ENCODE measurements at regions not wholly inside any gene's neighbourhood (a gene's known extent, or its start where the extent isn't known, plus 50 kb on each side); places are given as distances from the start of the nearest gene placed in this dataset.
"Not testable (repeated sequence)": the region's sequence is repeated elsewhere in the genome, so short reads cannot be mapped to it uniquely, and the experiment has no call there.

GRCh38 chr6:105546754-105547153 is 143.9 kb upstream of the PREP start:
- H3K27me3 Mint-ChIP-seq (ENCODE audit: low read depth), result peaks cover 16% of the 10 kb centered on the region
- no peaks in the 10 kb centered on the region for H3K36me3 Mint-ChIP-seq (ENCODE audit: low read depth)
- DNase-seq, result no peak
- ChIA-PET POLR2A (no interaction called here), CTCF (no interaction called here)
- H3K27ac Mint-ChIP-seq, result no peak overlapping the region
- ATAC-seq, result no peak
- H3K4me1 Mint-ChIP-seq (ENCODE audit: low read depth), result no peaks in the 10 kb centered on the region
- H3K9me3 Mint-ChIP-seq (ENCODE audit: insufficient read depth), result no peaks in the 10 kb centered on the region
- H3K4me3 Mint-ChIP-seq, result no peak overlapping the region

- no peak for DNase-seq
- Mint-ChIP-seq H3K27me3 (ENCODE audit: low read depth) (peaks cover 14% of the 10 kb centered on the region), H3K4me3 (no peak overlapping the region), H3K27ac (no peak overlapping the region), H3K4me1 (ENCODE audit: low read depth) (no peaks in the 10 kb centered on the region), H3K36me3 (ENCODE audit: low read depth) (no peaks in the 10 kb centered on the region), H3K9me3 (ENCODE audit: insufficient read depth) (no peaks in the 10 kb centered on the region)
- ATAC-seq, result no peak
- ChIA-PET CTCF (no interaction called here), POLR2A (no interaction called here)
These were observed 143.3 kb upstream of the PREP start for GRCh38 chr6:105545947-105546731.

DNA sequence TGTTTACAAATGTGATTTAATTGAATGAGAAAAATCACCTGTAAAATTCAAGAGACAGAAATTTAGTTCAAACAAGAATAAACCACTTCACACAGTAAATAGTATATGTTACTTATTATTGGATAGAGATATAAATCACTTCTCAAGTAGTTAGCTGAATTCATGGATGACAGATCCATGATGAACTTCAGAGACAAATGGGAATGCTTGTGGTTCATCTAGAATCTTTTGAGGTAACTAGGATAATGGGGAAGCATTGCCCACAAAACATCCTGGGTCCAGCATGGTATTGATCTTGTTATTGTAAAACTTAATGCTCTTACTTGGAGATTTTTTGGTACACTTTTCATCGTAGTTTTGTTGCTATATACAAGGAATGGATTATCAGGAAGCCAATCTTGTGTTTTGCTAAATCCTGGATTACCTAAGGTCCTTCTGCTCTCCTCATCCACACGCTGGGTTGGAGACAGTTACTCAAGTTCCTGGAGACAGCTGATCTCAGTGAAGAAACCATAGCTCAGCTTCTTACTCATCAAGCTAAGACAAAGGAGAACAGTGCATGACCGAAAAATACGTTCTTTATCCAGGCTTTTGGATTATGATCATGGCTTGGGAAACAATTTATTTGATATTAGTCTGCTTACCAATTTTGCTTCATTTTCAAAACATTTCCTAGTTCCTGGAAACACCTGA is 142.5 kb upstream of the PREP start:
- POLR2A ChIA-PET, result no interaction called here

GRCh38 chr6:105539911-105540310 is 137.0 kb upstream of the PREP start:
- H3K9me3 Mint-ChIP-seq (ENCODE audit: insufficient read depth), result no peaks in the 10 kb centered on the region
- no peak overlapping the region for H3K4me3 Mint-ChIP-seq
- no peaks in the 10 kb centered on the region for H3K4me1 Mint-ChIP-seq (ENCODE audit: low read depth)
- POLR2A ChIA-PET, result no interaction called here
- CTCF ChIA-PET, result interaction anchor here (0.6 to 1.3 kb wide), 2 partner anchors 15 to 29 kb away, joined by 3 read pairs; no protein-coding TSS in a partner anchor
- H3K27me3 Mint-ChIP-seq (ENCODE audit: low read depth), result peaks cover 13% of the 10 kb centered on the region
- DNase-seq (no peak), ATAC-seq (no peak)
- H3K36me3 Mint-ChIP-seq (ENCODE audit: low read depth), result no peaks in the 10 kb centered on the region
- H3K27ac Mint-ChIP-seq, result no peak overlapping the region

More for the DNA sequence above, 142.5 kb upstream of the PREP start:
- Mint-ChIP-seq H3K27me3 (ENCODE audit: low read depth) (peaks cover 14% of the 10 kb centered on the region), H3K4me3 (no peak overlapping the region), H3K9me3 (ENCODE audit: insufficient read depth) (no peaks in the 10 kb centered on the region), H3K4me1 (ENCODE audit: low read depth) (no peaks in the 10 kb centered on the region), H3K36me3 (ENCODE audit: low read depth) (no peaks in the 10 kb centered on the region), H3K27ac (no peak overlapping the region)
- no peak for ATAC-seq
- no peak for DNase-seq
- CTCF ChIA-PET, result no interaction called here

DNA sequence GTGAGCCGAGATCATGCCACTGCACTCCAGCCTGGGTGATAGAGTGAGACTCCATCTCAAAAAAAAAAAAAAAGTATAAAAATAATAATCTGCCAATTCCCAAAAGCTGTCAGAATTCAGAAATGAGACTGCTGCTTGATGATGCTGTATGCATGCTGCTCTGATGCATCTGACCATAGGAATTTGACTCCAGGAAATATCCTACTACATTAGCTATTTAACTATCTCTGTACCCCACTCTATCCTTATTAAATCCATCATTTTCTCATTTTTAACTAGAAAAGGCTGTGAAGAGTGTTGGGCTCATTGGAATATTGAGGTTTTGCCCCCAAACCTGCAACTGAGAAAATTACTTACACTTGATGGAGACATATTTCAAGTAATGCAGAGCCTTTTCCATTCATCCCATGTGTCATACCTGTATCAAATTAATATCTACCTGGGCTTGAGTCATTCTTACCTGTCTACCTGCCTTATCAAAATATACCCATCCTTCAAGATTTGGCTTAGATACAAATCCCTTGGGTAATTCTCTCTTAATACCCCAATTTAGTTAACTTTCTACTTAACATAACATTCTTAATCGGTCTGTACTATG is 135.2 kb upstream of the PREP start:
- H3K27me3 Mint-ChIP-seq (ENCODE audit: low read depth), result peaks cover 13% of the 10 kb centered on the region
- H3K36me3 Mint-ChIP-seq (ENCODE audit: low read depth), result no peaks in the 10 kb centered on the region
- ATAC-seq (no peak), DNase-seq (no peak)
- ChIA-PET POLR2A (no interaction called here), CTCF (no interaction called here)
- H3K9me3 Mint-ChIP-seq (ENCODE audit: insufficient read depth), result no peaks in the 10 kb centered on the region
- H3K4me1 Mint-ChIP-seq (ENCODE audit: low read depth), result no peaks in the 10 kb centered on the region
- no peak overlapping the region for H3K27ac Mint-ChIP-seq
- H3K4me3 Mint-ChIP-seq, result no peak overlapping the region

- ATAC-seq (no peak), DNase-seq (no peak)
- Mint-ChIP-seq H3K27me3 (ENCODE audit: low read depth) (peaks cover 21% of the 10 kb centered on the region), H3K27ac (no peak overlapping the region), H3K9me3 (ENCODE audit: insufficient read depth) (no peaks in the 10 kb centered on the region), H3K4me3 (no peak overlapping the region), H3K4me1 (ENCODE audit: low read depth) (no peaks in the 10 kb centered on the region), H3K36me3 (ENCODE audit: low read depth) (no peaks in the 10 kb centered on the region)
- ChIA-PET CTCF (no interaction called here), POLR2A (no interaction called here)
These were observed 134.1 kb upstream of the PREP start for GRCh38 chr6:105536961-105537360.

DNA sequence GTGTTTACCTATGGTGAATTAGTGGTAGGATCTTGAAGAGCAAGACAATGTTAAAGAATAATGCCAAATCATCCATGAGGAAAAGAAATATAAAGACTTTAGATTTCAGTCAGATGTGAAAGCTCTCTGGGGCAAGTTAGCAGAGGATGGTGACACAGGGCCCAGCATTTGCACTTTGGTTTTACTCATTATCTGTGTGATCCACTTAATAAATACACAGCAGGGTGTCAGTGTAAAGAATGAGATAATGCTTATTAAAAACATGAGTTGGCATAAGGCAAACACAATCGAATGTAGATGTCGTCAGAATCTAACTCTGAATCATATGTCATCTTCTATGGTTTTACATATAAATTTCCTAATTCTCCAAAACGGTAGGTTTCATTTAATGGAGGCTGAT is 130.4 kb upstream of the PREP start:
- no peak overlapping the region for H3K4me3 Mint-ChIP-seq

GRCh38 chr6:105526225-105526872 is 123.5 kb upstream of the PREP start:
- Mint-ChIP-seq H3K36me3 (ENCODE audit: low read depth) (no peaks in the 10 kb centered on the region), H3K9me3 (ENCODE audit: insufficient read depth) (no peaks in the 10 kb centered on the region), H3K4me1 (ENCODE audit: low read depth) (no peaks in the 10 kb centered on the region), H3K27me3 (ENCODE audit: low read depth) (peaks cover 19% of the 10 kb centered on the region), H3K27ac (no peak overlapping the region), H3K4me3 (no peak overlapping the region)
- ATAC-seq (no peak), DNase-seq (no peak)
- ChIA-PET CTCF (interaction anchor here (1.3 kb wide), 1 partner anchor 16 kb away, joined by 3 read pairs; no protein-coding TSS in a partner anchor), POLR2A (interaction anchor here (0.6 kb wide), 1 partner anchor 222 kb away, joined by 3 read pairs; no protein-coding TSS in a partner anchor)

More for the DNA sequence above, 130.4 kb upstream of the PREP start:
- H3K27me3 Mint-ChIP-seq (ENCODE audit: low read depth), result peaks cover 29% of the 10 kb centered on the region
- ChIA-PET POLR2A (no interaction called here), CTCF (interaction anchor here (0.6 kb wide), 1 partner anchor 40 kb away, joined by 3 read pairs; no protein-coding TSS in a partner anchor)
- no peaks in the 10 kb centered on the region for H3K36me3 Mint-ChIP-seq (ENCODE audit: low read depth)
- no peak overlapping the region for H3K27ac Mint-ChIP-seq
- H3K9me3 Mint-ChIP-seq (ENCODE audit: insufficient read depth), result no peaks in the 10 kb centered on the region
- DNase-seq, result no peak
- no peak for ATAC-seq
- H3K4me1 Mint-ChIP-seq (ENCODE audit: low read depth), result no peaks in the 10 kb centered on the region

DNA sequence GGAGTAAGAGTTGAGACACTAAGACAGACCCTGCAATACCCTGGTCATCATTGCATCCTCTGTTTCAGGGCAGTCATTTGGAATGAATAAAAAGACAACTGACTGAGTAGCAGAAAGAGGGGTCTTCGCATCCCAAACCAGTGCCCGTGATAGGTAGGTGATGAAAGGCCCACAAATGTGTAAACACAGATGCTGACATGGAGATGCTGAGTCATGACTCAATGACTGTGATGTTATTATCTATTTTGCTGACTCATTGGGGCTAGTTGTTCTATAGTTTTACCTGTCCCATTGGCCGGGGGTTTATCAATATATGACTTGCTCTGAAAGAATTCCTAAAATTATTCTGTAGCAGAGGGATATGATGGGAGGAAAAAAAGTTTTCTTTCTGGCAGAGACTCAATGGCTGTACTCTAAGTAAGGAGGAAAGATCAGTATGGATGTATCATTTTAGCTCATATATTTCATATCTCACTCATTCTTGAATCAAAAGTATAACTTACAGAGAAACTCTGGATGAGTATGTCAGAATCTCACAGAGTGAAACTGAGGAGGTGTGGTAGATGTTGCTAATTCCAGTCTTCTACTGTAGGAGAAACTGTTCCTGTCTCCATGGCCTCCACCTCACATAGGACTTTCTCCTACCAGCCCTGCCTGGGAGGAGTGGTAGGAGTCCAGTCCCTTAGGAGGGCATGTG is 119.9 kb upstream of the PREP start:
- CTCF ChIA-PET, result interaction anchor here (0.6 kb wide), 1 partner anchor 515 kb away, joined by 3 read pairs; no protein-coding TSS in a partner anchor
- POLR2A ChIA-PET, result no interaction called here
- Mint-ChIP-seq H3K27ac (no peak overlapping the region), H3K4me1 (ENCODE audit: low read depth) (no peaks in the 10 kb centered on the region), H3K9me3 (ENCODE audit: insufficient read depth) (no peaks in the 10 kb centered on the region), H3K27me3 (ENCODE audit: low read depth) (peaks cover 11% of the 10 kb centered on the region), H3K4me3 (no peak overlapping the region), H3K36me3 (ENCODE audit: low read depth) (no peaks in the 10 kb centered on the region)
- DNase-seq, result no peak
- ATAC-seq, result no peak

DNA sequence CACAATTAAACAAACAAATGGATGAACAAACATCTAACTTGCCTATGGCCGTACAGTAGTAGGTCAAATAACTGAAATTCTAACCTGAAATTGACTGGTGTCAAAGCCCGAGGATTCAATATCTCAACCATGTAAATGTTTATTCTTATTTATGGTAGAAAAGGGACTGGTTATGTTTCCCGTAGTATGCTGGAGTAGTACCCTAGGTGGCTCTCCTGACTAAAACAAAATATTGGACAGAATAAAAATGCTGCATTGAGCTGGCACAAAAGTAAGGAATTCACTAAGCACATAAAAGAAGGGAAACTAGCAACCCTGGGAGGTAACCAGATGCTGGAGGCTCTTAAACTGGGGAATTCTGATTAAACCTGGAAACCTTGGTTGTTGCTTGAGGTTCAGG is 117.1 kb upstream of the PREP start:
- Mint-ChIP-seq H3K9me3 (ENCODE audit: insufficient read depth) (no peaks in the 10 kb centered on the region), H3K27ac (no peak overlapping the region), H3K36me3 (ENCODE audit: low read depth) (no peaks in the 10 kb centered on the region), H3K27me3 (ENCODE audit: low read depth) (peaks cover 13% of the 10 kb centered on the region), H3K4me3 (no peak overlapping the region), H3K4me1 (ENCODE audit: low read depth) (no peaks in the 10 kb centered on the region)
- POLR2A ChIA-PET, result interaction anchor here (0.7 kb wide), 1 partner anchor 17 kb away, joined by 3 read pairs; no protein-coding TSS in a partner anchor
- ATAC-seq (no peak), DNase-seq (no peak)
- CTCF ChIA-PET, result interaction anchor here (0.6 to 1.4 kb wide), 3 partner anchors 9 to 88 kb away, joined by 3 read pairs; no protein-coding TSS in a partner anchor

DNA sequence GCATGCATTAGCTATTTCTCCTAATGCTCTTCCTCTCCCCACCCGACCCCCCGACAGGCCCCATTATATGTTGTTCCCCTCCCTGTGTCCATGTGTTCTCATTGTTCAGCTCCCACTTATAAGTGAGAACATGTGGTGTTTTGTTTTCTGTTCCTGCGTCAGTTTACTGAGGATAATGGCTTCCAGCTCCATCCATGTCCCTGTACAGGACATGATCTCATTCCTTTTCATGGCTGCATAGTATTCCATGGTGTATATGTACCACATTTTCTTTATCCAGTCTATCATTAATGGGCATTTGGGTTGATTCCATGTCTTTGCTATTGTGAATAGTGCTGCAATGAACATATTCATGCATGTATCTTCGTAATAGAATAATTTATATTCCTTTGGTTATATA is 116.1 kb upstream of the PREP start:
- POLR2A ChIA-PET, result not testable (repeated sequence)

More for the DNA sequence above, 116.1 kb upstream of the PREP start:
- peaks cover 12% of the 10 kb centered on the region for H3K27me3 Mint-ChIP-seq (ENCODE audit: low read depth)
- H3K4me3 Mint-ChIP-seq; H3K9me3 Mint-ChIP-seq (ENCODE audit: insufficient read depth); ATAC-seq; H3K4me1 Mint-ChIP-seq (ENCODE audit: low read depth); CTCF ChIA-PET; DNase-seq; H3K27ac Mint-ChIP-seq; H3K36me3 Mint-ChIP-seq (ENCODE audit: low read depth): not testable (repeated sequence)

All from activated CD8-positive, alpha-beta T cell treated with anti-CD3 and anti-CD28 coated beads, Interleukin-2, amount 10 ng/mL, durations not matched to agents 7 days and 5 days (primary cell).